ENCODE measurements at regions not wholly inside any gene's neighbourhood (a gene's known extent, or its start where the extent isn't known, plus 50 kb on each side); places are given as distances from the start of the nearest gene placed in this dataset.

DNA sequence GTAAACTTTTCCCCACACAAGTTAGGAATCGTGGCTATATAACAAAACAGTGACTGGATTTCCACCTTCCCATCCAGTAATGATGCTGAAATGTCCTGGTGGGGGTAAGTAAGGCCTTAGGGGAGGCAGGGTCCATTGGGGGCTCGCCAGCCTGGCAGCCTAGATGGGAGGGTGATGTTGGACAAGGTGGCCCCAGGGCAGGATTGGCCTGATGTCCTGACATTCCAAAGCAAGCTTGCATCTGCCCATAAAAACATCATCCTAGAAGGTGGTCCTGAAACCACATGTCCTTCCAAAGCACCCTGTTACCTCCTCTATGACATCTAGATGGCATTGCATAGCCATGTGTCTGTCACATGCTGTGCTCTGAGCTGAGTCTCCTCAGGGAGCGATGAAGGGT lies 54.1 kb upstream of the RAB6C start:
- no peak for DNase-seq

DNA sequence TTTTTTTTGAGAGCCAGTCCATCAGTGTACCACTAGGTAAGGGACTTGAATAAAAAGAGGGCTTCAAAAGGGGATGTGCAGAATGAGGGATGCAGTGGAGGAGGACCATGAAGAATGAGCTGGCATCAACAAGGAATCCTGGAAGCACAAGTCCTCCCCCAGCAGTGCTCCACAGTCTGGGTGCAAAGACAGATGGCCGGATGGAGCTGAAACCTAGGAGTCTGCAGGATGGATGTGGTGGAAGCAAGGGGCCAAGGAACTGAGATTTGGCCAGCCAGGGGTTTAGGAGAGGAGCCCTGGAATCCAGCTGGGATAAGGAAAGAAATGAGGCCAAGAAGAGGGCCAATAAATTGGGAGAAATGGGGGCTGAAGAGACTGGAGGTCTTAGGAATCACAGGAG lies 51.8 kb upstream of the RAB6C start:
- DNase-seq = no peak

DNA sequence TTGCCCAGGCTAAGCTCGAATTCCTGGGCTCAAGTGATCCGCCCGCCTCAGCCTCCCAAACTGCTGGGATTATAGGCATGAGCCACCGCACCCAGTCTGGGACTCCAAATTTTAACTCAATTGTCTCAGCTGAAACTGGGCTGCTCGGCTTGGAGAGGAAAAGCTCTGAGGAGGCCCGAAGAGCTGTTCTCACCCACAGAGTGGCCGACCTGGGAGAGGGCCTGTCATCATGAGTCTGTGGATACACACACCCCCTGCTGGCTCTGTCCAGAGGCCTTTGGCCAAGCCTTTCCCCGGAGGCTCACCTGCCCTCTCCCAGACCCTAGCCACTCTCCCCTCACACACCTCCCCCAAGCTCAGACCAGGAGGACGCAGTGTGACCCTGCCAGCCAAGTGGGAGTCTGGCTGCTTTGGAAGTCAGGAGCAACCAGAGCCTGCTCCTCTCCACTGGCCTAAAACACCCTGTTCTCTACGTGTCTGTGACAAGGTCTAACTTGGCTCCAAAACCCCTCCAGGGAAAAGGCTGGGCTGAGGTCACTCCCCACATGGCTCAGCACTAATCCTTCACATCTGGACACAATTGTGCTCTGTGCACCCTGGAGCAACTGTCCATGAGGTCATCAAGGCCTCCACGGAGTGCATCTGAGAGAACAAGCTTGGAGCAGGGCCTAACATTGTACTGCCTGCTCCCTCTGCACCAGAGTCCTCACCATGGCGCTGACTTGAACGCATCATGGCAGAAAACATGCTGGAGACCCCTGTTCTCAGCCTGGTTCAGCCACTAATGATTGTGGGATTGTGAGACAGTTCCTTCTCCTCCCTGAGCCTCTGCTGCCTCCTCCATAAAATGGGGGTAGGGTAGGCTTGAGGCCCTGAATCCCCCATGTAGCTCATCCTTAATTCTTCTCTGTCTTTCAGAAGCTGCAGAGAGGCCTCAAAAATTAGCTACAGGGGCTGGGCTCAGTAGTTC lies 49.9 kb upstream of the RAB6C start:
- DNase-seq = no peak

All from activated gamma-delta T cell treated with Interleukin-2 at 50 U/mL for 16 hours (primary cell).